GM12892 (cell line): ENCODE measurements at regions not wholly inside any gene's neighbourhood (a gene's known extent, or its start where the extent isn't known, plus 50 kb on each side); places are given as distances from the start of the nearest gene placed in this dataset.

Experiments
- POLR2A ChIP-seq: IDR thresholded peaks from 2 replicates; pipeline ENCODE4 v1.6.1; 2011; ENCODE audit warnings: low read depth, low read length, control low read depth
- POLR2AphosphoS5 ChIP-seq: IDR thresholded peaks from 2 replicates; pipeline ENCODE4 v1.6.1; 2011; ENCODE audit warnings: low read depth, low read length, control low read depth

DNA sequence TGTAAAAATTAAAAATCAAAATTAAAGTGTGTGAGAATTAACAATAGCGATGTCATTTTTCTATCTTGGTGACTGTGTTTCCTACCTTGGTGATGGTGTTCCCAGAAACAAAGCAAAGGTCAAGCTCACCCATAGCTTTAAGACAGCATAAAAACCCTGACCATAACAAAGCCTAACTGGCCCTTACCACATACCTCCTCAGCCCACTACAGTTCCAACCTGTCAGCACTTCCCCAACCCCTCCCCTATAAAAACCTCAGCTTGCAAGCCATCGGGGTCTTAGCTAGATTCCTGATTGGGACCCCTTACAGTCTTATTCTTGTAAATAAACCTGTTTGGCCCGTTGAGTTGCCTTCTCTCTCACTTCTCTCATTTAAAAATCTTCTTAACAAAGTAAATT lies 484.4 kb upstream of the PCDH20 start:
- TF ChIP-seq POLR2AphosphoS5 (no peak), POLR2A (no peak)
